PC-9 (cell line): ENCODE measurements at regions not wholly inside any gene's neighbourhood (a gene's known extent, or its start where the extent isn't known, plus 50 kb on each side); places are given as distances from the start of the nearest gene placed in this dataset.

Experiments used
- CTCF ChIP-seq: fragments of 200-600 bp; sonication (generic); conservative IDR thresholded peaks from 2 replicates; pipeline ENCODE4 v1.6.1; 2017; ENCODE audit warnings: mixed run types, antibody characterized with exemption, mild to moderate bottlenecking, moderate library complexity
- EZH2 ChIP-seq: fragments of 200-600 bp; sonication (generic); IDR thresholded peaks from 2 replicates; pipeline ENCODE4 v1.8.0; 2017; ENCODE audit warnings: antibody characterized with exemption, low read depth

- TF ChIP-seq CTCF (no peak), EZH2 (no peak)
Measured at GRCh38 chr10:64156166-64156565, 635.0 kb downstream of the REEP3 start.
